Embryonic facial prominence (tissue), 1 donor: ENCODE measurements at regions not wholly inside any gene's neighbourhood (a gene's known extent, or its start where the extent isn't known, plus 50 kb on each side); places are given as distances from the start of the nearest gene placed in this dataset.
"Not testable (repeated sequence)": the region's sequence is repeated elsewhere in the genome, so short reads cannot be mapped to it uniquely, and the experiment has no call there.

Source experiments
- DNase-seq: peaks from one replicate; pipeline ENCODE4 v3.0.0-alpha.2; 2016; ENCODE audit errors: extremely low spot score

- DNase-seq: no peak
Measured at GRCh38 chr5:57750282-57750681, 267.7 kb upstream of the ACTBL2 start.

DNA sequence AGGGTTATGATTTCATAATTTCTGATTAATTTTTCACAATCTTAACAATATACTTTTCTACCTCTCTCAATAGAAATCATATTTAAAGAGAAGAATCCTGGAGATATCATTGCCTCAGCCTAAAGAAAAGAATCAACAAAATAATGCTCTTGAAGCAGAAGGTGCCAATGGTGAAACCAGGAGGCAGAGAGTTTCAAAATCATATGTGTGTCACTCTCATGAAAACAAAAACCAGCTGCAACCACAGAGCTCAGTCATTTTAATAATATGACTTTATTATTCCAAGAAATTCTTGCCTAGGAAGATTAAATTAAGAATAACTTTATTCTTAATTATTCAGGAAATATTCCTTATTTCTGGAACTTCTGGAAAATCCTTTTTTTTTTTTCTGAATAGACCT lies 266.8 kb upstream of the ACTBL2 start:
- DNase-seq: no peak

- no peak for DNase-seq
Measured at GRCh38 chr5:57745700-57746651, 263.4 kb upstream of the ACTBL2 start.

- DNase-seq: no peak
Measured at GRCh38 chr5:57745029-57745428, 262.4 kb upstream of the ACTBL2 start.

GRCh38 chr5:57741336-57741735 lies 258.7 kb upstream of the ACTBL2 start:
- no peak for DNase-seq

DNA sequence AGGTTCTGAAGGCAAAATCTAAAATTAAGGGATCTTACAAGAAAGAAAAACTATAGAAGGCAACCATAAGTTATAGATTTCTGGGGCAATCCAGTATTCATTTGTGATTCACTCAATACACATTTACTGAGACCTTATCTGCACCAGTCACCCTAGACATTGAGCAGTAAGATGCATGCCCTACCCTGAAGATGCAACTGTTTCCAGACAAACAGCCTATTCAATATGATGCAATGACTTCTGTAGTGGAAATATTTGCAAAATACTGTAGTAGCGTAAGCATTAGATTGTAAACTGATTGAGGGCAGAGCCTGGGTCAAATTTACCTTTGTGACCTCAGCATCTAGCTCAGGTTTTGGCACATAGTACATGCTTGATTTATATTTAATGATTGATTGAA lies 256.2 kb upstream of the ACTBL2 start:
- DNase-seq: no peak

GRCh38 chr5:57738301-57738700 lies 255.7 kb upstream of the ACTBL2 start:
- DNase-seq: no peak

DNA sequence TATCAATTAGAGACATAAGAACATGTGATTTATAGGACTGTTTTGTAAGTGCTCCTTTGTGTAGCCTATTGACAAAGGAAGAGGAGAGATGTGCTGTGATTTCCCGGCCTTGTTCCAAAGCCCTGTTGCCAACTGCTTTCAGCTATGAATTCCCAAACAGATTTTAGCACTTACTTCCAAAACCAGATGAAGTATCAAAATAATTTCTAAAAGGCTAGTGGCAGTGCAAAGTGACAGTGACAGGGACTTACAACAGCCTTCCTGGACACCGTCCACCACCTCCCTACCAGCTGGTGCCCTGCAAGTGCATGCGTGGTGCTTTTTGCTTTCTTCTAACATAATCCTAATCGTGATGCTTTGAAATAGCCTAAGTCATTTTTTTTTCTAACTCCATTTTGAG lies 254.1 kb upstream of the ACTBL2 start:
- DNase-seq: no peak

DNA sequence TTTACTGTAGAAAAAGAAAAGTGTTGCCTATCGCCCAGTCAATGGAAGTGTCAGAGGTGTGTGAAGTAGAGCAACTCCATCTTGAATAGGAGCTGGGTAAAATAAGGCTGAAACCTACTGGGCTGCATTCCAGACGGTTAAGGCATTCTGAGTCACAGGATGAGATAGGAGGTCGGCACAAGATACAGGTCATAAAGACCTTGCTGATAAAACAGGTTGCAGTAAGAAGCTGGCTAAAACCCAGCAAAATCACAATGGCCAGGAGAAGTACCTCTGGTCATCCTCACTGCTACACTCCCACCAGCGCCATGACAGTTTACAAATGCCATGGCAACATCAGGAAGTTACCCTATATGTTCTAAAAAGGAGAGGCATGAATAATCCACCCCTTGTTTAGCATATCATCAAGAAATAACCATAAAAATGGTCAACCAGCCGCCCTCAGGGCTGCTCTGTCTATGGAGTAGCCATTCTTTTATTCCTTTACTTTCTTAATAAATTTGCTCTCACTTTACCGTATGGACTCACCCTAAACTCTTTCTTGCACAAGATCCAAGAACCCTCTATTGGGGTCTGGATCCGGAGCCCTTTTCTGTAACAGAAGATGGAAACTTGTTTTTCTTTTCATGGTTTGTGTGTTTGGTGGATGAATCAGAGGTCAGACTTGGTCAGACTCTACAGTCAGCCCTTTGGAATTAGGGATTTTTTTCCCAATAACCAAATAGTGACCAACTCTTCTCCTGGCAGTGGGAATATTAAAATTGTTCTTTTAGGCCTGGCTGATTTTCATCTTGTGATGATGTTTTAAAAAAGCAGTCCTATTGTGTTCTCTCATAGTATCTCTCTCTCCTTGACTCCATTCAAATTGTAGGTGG lies 252.9 kb upstream of the ACTBL2 start:
- not testable (repeated sequence) for DNase-seq

DNA sequence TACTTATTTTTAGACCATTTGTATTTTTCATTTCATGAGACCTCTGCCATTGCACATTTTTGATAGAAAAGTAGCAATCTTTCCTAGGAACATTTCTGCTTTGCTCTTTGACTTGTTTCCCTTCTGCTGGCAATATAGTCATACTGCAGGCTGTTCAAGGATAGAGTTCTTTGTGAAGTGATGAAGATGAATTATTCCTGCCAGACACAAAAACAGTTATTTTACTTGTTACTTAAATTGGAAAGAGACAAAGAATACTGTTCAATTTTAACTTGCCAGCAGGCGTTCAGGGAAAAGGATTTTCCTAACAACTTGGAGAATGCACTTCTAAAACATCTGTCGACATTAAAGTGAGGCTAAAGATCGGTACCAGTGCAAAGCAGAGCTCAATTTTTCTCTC lies 251.7 kb upstream of the ACTBL2 start:
- no peak for DNase-seq

- DNase-seq: no peak
Measured at GRCh38 chr5:57727591-57727990, 245.0 kb upstream of the ACTBL2 start.

DNA sequence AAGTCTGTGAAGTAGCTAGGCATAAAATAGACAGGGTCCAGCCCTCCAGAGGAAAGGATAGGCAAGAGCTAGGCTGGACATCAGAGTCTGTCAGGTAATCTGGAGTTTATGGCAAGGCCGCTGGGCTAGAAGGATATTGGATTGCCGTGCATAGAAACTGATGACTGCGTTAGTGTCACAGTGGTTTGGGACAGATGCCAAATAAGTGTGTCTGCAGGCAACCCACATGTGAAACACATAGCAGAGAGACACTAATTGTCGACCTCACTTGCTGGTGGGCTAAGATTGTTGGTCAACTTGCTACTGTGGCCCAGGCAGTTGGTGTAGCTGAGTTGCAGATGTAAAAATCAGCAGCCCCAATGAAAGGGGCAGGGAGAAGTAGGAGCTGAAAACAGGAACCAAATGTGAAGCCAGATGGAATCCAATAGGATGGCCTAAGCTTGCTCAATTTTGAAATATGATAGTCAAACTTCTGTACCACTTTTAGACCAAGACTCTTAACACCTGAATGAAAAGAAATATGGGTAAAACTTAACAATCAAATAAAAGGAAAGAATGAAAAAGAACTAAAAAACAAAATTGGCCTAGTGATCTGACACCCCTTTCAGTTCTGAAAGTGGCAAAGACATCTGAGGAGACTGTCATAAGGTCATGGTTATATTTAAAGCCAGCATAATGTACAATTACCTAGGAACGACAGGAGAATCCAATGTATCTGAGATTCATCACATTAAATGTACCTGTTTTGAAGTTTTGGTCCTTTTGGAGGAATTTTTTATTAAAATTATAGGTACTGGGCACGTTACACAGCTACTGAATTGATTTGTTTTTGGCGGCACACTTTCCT lies 243.3 kb upstream of the ACTBL2 start:
- no peak for DNase-seq

- no peak for DNase-seq
Measured at GRCh38 chr5:57724836-57725235, 242.2 kb upstream of the ACTBL2 start.

DNA sequence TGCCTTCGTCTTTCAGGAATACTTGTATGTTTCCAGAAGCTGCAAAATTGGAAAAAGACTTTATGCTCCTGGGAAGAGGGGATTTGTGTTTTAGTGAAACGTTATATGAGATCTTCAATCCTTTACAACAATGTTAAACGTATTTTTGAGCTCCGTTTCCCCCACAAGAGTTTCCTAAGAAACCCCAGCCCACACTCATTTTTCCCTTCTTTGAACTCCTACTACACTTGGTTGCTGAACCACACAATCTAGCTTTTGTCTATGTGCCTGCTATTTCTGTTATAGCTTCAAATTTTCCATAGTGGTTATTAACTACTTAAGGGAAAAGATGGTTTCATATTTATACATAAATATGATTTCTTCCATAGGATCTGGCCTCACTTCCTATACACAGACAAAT lies 238.6 kb upstream of the ACTBL2 start:
- DNase-seq: peak; percentile 56

DNA sequence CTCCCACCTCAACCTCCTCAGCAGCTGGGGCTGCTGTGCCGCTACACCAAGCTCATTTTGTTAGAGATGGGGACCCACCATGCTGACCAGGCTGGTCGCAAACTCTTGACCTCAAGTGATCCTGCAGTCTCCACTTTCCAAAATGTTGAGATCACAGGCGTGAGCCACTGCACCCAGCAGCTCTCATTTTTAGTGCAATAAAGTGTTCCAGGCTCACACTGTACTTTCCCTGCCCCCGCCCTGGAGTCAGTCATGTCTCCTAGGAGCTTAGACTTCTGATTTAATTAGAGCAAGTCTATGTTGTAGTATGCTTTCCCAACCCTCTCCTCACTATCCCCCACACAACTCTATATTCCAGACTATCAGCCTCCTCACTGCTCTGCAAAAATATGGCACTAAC lies 238.0 kb upstream of the ACTBL2 start:
- DNase-seq: no peak

- DNase-seq: no peak
Measured at GRCh38 chr5:57719216-57719615, 236.6 kb upstream of the ACTBL2 start.

- DNase-seq: no peak
Measured at GRCh38 chr5:57718155-57718554, 235.5 kb upstream of the ACTBL2 start.

DNA sequence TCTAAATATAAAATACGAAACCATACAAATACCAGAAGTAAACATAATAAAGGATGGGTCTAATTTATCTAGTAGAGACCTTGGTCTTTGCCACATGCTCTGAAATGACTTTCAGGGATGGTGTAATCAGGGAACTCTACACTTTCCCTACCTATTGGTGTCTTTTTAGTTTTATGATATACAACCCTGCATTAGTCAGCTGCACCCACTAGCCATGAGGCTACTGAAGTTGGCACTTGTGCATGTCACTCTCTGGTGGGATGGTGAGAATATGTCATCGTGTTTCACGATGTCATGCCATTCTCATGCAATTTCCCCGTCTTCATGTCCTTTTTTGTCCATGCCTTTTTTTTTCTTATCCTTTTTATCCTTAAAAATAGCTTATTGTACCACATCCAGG lies 234.9 kb upstream of the ACTBL2 start:
- DNase-seq: no peak

DNA sequence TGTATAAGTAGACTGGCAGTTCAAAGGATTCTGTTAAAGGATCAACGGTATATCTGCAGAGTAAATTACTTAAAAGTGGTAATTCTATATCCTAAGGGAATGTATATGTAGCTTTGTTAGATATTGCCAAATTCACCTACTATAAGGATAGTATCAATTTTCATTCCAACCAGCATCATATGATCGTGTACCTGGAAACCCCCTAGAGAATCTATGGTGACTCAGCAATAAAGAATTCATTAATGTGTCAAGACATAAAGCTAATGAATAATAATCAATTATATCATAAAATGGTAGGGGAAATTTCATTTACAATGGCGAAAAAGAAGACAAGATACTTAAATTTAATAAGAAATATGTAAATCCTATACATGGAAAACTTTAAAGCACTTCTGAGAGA lies 234.1 kb upstream of the ACTBL2 start:
- DNase-seq: no peak

- no peak for DNase-seq
Measured at GRCh38 chr5:57715296-57715695, 232.7 kb upstream of the ACTBL2 start.

GRCh38 chr5:57713535-57713934 lies 230.9 kb upstream of the ACTBL2 start:
- not testable (repeated sequence) for DNase-seq

DNA sequence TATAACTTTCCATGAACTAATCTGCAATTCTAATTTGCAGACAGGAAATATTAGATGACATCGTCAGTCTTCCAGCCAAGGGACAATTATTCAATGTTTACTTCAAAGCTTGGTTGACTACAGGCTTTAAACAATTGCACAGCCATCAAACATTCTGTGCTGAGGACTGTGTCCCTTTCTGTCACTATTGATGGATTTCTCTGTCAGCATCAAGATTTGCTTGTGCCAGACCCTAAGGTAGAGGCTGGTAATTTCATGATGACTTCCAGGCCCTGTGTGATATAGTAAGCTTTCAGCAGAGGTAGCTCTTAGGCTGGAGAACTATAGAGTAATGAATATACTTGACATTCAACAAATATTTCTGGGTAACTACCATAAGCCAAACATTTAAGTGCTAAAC lies 229.3 kb upstream of the ACTBL2 start:
- no peak for DNase-seq
